Heart left ventricle (tissue), 16 donors: ENCODE measurements at regions not wholly inside any gene's neighbourhood (a gene's known extent, or its start where the extent isn't known, plus 50 kb on each side); places are given as distances from the start of the nearest gene placed in this dataset.
"Not testable (repeated sequence)": the region's sequence is repeated elsewhere in the genome, so short reads cannot be mapped to it uniquely, and the experiment has no call there.

Experiments used
- ATAC-seq, 4 donors: fragments of 200-7000 bp; cut with Tn5 transposase; one replicate each; pipeline ENCODE4 v1.9.1; 2020 to 2022; ENCODE audit warnings: moderate library complexity in 4 of 4, mild to moderate bottlenecking in 3 of 4, moderate number of reproducible peaks in 1 of 4
- DNase-seq, 5 donors: peaks; one replicate each; pipeline ENCODE4 v3.0.0-alpha.2; 2020
- H3K27ac ChIP-seq, 12 donors: fragments of 200-600 bp; sonication (generic) in 4 of 12; one replicate each; pipeline versions ENCODE4 v1.5.0 to v1.8.0; 2016 to 2022; ENCODE audit warnings: mild to moderate bottlenecking in 2 of 12
- H3K27me3 ChIP-seq, 9 donors: fragments of 200-600 bp; sonication (generic) in 2 of 9; one replicate each; pipeline versions ENCODE4 v1.5.1 to v1.8.0; 2016 to 2022; ENCODE audit warnings: mild to moderate bottlenecking in 3 of 9
- H3K36me3 ChIP-seq, 9 donors: fragments of 200-600 bp; sonication (generic) in 2 of 9; one replicate each; pipeline versions ENCODE4 v1.5.0 to v1.8.0; 2018 to 2022; ENCODE audit warnings: mild to moderate bottlenecking in 2 of 9
- H3K4me1 ChIP-seq, 12 donors: fragments of 200-600 bp; sonication (generic) in 4 of 12; one replicate each; pipeline versions ENCODE4 v1.5.0 to v1.8.0; 2016 to 2022; ENCODE audit warnings: mild to moderate bottlenecking in 3 of 12
- H3K4me3 ChIP-seq, 12 donors: fragments of 200-600 bp; sonication (generic) in 4 of 12; one replicate each; pipeline versions ENCODE4 v1.5.0 to v1.8.0; 2017 to 2022; ENCODE audit warnings: mild to moderate bottlenecking in 9 of 12, moderate library complexity in 4 of 12
- H3K9me3 ChIP-seq, 12 donors: fragments of 200-600 bp; sonication (generic) in 4 of 12; one replicate each; pipeline versions ENCODE4 v1.5.0 to v1.8.0; 2016 to 2022; ENCODE audit warnings: mild to moderate bottlenecking in 1 of 12
- POLR2A ChIP-seq, 2 donors: fragments of 450-650 bp; IDR thresholded peaks; one replicate each; pipeline ENCODE4 v1.6.1; 2017; ENCODE audit warnings: antibody characterized with exemption in 2 of 2, mild to moderate bottlenecking in 2 of 2, moderate library complexity in 2 of 2
- WGBS, 4 donors: extraction: QIAGEN DNeasy Blood & Tissue Kit in 2 of 4; methylation state at CpG; one replicate each; pipeline versions ENCODE4 v1.1.5 to v1.1.7; 2013 to 2018; 5-methylcytosine and 5-hydroxymethylcytosine counted together
- intact Hi-C, 10 donors: fragments of 100-400 bp; cut with DNase I; formaldehyde crosslinking; loops; one replicate each; pipeline versions ENCODE4 v1.11.1 to v1.14.2; 2022
- TF ChIP-seq, protein P1 (sequence below), 12 donors: fragments of 200-600 bp; sonication (generic) in 4 of 12; IDR thresholded peaks; one replicate each; pipeline versions ENCODE4 v1.5.0 to v1.8.0; 2018 to 2022; ENCODE audit warnings: antibody characterized with exemption in 12 of 12, mild to moderate bottlenecking in 5 of 12
- donor health status: ischemic (EF 13 %, LVEDD 7.1; RV severe dilation, severe dysfunction).
- donor health status: healthy with polysubstance abuse.
- donor health status: DM: no; HTN: yes; CAD: no.
- donor health status: DM: no; HTN: no; CAD: no.
- donor health status: ischemic (EF 25% LVEDD 6.9; RV normal size, moderate dysfunction).
- donor health status: ischemic (EF 25% LVEDD 5.7; RV mildly dilated, moderate dysfunction).
- donor health status: healthy.
- donor health status: DM: yes; HTN: yes; CAD: no.
- donor health status: ischemic (EF 35%, LVEDD 5.7; RV mildly dilated, moderate dysfunction).
- donor health status: nonischemic (EF 11% LVEDD 7.7; RV severe dilation, severe dysfunction).
- donor health status: DM: yes; HTN: yes; CAD: no.
- donor health status: PGD.
- donor health status: ischemic (EF 29% LVEDD 5.4; RV normal size, mild dysfunction).
- donor health status: nonischemic (EF 23%, LVEDD 6.1; RV moderate dilation, normal function).

DNA sequence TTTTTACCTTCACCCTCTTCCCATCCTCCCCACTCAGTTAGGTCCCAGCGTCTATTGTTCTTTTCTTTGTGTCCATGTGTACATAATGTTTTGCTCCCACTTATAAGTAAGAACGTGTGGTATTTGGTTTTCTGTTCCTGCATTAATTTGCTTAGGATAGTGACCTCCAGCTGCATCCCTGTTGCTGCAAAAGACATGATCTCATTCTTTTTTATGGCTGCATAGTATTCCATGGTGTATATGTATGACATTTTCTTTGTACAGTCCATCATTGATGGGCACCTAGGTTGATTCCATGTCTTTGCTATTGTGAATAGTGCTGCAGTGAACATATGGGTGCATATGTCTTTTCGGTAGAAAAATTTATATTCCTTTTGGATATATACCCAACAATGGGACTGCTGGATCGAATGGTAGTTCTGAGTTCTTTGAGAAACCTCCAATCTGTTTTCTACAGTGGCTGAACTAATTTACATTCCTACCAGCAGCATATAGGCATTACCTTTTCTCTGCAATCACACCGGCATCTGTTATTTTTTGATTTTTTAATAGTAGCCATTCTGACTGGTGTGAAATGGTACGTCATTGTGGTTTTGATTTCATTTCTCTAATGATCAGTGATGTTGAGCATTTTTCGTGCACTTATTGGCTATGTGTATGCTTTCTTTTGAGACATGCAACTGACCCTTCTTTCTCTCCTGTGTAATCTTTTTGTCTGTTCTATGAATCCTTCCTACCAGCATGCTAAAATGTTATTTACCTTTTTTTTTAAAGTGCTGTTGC is 279.7 kb upstream of the AMIGO2 start:
- no peak overlapping the region for H3K4me3 ChIP-seq
- H3K9me3 ChIP-seq = peaks cover 0 to 5% (median 0%) of the 10 kb centered on the region in 12 donors
- peaks cover 0 to 6% (median 0%) of the 10 kb centered on the region in 9 donors for H3K27me3 ChIP-seq
- intact Hi-C loops = no loop called here
- TF ChIP-seq, protein P1, sequence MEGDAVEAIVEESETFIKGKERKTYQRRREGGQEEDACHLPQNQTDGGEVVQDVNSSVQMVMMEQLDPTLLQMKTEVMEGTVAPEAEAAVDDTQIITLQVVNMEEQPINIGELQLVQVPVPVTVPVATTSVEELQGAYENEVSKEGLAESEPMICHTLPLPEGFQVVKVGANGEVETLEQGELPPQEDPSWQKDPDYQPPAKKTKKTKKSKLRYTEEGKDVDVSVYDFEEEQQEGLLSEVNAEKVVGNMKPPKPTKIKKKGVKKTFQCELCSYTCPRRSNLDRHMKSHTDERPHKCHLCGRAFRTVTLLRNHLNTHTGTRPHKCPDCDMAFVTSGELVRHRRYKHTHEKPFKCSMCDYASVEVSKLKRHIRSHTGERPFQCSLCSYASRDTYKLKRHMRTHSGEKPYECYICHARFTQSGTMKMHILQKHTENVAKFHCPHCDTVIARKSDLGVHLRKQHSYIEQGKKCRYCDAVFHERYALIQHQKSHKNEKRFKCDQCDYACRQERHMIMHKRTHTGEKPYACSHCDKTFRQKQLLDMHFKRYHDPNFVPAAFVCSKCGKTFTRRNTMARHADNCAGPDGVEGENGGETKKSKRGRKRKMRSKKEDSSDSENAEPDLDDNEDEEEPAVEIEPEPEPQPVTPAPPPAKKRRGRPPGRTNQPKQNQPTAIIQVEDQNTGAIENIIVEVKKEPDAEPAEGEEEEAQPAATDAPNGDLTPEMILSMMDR (IDR thresholded peaks at IDR 0.05) = no peak
- H3K36me3 ChIP-seq = no peaks in the 10 kb centered on the region
- H3K27ac ChIP-seq = peak overlapping the region in 4 of 12 donors; percentile 67 to 95 (median 73)
- ATAC-seq = no peak
- WGBS, 4 donors = 93 to 96% (median 95%) methylated on average over 7 of the region's 7 CpGs
- no peak for DNase-seq
- H3K4me1 ChIP-seq = peaks cover 0 to 61% (median 6%) of the 10 kb centered on the region in 12 donors

DNA sequence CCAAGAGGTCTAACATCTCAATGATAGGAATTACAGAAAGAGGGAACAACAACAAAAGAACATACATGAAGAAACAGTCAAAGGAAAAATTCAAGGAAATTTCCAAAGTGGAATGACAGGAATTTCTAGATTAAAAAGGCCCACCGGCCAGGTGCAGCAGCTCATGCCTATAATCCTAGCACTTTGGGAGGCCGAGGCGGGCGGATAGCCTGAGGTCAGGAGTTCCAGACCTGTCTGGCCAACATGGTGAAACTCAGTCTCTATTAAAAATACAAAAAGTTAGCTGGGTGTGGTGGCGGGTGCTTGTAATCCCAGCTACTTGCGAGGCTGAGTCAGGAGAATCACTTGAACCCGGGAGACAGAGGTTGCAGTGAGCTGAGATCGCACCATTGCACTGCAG is 277.2 kb upstream of the AMIGO2 start:
- DNase-seq, H3K27me3 ChIP-seq, intact Hi-C loops, H3K36me3 ChIP-seq, H3K4me3 ChIP-seq, H3K9me3 ChIP-seq, ATAC-seq: not testable (repeated sequence)
- peak overlapping the region in 1 of 12 donors; percentile 89 for H3K27ac ChIP-seq
- WGBS, 4 donors = 85 to 90% (median 88%) methylated on average over 8 of the region's 8 CpGs
- peaks cover 0 to 47% (median 5%) of the 10 kb centered on the region in 12 donors for H3K4me1 ChIP-seq

DNA sequence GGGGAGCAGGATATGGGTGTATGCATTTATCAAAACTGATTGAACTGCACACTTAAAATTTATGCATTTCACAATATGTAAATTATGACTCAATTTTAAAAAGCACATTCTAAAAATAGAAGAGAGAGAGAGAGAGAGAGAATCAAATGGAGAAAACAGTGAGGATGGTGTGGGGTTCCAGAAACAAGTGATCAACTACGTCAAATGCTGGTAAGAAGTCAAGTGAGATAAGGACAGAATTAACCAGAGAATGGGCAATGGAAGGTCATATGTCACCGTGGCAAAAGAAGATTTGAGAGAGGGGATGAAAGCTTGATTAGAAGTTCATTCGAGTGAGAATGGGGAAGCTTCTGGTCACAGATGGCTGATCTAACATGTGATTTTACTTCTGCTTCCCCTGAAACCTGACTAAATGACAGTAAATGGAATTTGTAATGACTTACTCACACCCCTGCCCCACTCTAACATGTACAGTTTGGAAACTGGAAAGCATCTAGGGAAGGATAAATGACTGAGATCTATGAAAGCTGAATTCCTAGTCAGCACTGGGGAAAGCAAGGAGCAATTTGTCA is 276.5 kb upstream of the AMIGO2 start:
- Histone ChIP-seq H3K27ac (peak overlapping the region in 1 of 12 donors; percentile 89), H3K4me3 (no peak overlapping the region), H3K36me3 (no peaks in the 10 kb centered on the region), H3K9me3 (peaks cover 0 to 5% (median 0%) of the 10 kb centered on the region in 12 donors), H3K4me1 (peaks cover 0 to 39% (median 3%) of the 10 kb centered on the region in 12 donors), H3K27me3 (no peaks in the 10 kb centered on the region)
- no peak for TF ChIP-seq POLR2A (IDR thresholded peaks at IDR 0.05)
- TF ChIP-seq, protein P1 (IDR thresholded peaks at IDR 0.05) = no peak
- intact Hi-C loops = no loop called here
- peak in 1 of 4 donors; percentile 66 for ATAC-seq
- DNase-seq = no peak
- WGBS, 4 donors = 41 to 53% (median 48%) methylated on average over 3 of the region's 3 CpGs

- H3K4me1 ChIP-seq = peaks cover 0 to 38% (median 0%) of the 10 kb centered on the region in 12 donors
- H3K27me3 ChIP-seq = no peaks in the 10 kb centered on the region
- DNase-seq (no peak), ATAC-seq (no peak)
- no peak overlapping the region for H3K4me3 ChIP-seq
- no peak for TF ChIP-seq POLR2A (IDR thresholded peaks at IDR 0.05)
- TF ChIP-seq, protein P1 (IDR thresholded peaks at IDR 0.05) = no peak
- no peaks in the 10 kb centered on the region for H3K36me3 ChIP-seq
- intact Hi-C loops = no loop called here
- no peak overlapping the region for H3K27ac ChIP-seq
- H3K9me3 ChIP-seq = no peaks in the 10 kb centered on the region
- 72 to 89% (median 80%) methylated on average over 6 of the region's 6 CpGs for WGBS, 4 donors
Measured at GRCh38 chr12:47353508-47353907, 273.7 kb upstream of the AMIGO2 start.
